AG10803 (cell line): ENCODE measurements at regions not wholly inside any gene's neighbourhood (a gene's known extent, or its start where the extent isn't known, plus 50 kb on each side); places are given as distances from the start of the nearest gene placed in this dataset.
A peak's percentile ranks its signal among the peaks of the same experiment; 100 is the strongest.
"Not testable (repeated sequence)": the region's sequence is repeated elsewhere in the genome, so short reads cannot be mapped to it uniquely, and the experiment has no call there.

Experiments
- DNase-seq: peaks from one replicate; pipeline ENCODE4 v3.0.0; 2010; ENCODE audit warnings: low read depth
- H3K4me3 ChIP-seq: 2 replicates; pipeline ENCODE4 v1.5.1; 2011; ENCODE audit warnings: mild to moderate bottlenecking, low read length, control low read depth
- TF ChIP-seq, protein P1 (sequence below): conservative IDR thresholded peaks from 2 replicates; pipeline ENCODE4 v1.5.1; 2011; ENCODE audit warnings: mild to moderate bottlenecking, low read length, control low read depth, inconsistent platforms

DNA sequence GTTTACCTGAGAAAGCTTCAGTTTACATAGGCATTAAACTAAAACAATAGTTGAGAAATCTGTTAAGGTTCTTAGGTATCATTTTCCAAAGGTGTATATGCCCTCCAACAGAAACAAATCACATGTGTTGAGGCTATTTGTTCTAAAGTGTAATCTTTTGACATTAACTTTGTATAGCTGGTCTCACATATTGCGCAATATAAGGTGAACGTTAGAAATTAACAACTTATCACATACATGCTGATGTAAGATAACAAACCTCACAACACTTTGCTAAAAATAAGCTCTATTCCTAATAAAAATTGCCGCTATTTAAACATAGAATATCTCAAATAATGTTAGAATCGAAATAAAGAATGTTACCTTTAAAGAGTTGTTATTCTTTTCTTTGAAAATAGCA, 340.6 kb downstream of the SRGAP2C start:
- DNase-seq: no peak
- H3K4me3 ChIP-seq: no peak overlapping the region
- TF ChIP-seq, protein P1, sequence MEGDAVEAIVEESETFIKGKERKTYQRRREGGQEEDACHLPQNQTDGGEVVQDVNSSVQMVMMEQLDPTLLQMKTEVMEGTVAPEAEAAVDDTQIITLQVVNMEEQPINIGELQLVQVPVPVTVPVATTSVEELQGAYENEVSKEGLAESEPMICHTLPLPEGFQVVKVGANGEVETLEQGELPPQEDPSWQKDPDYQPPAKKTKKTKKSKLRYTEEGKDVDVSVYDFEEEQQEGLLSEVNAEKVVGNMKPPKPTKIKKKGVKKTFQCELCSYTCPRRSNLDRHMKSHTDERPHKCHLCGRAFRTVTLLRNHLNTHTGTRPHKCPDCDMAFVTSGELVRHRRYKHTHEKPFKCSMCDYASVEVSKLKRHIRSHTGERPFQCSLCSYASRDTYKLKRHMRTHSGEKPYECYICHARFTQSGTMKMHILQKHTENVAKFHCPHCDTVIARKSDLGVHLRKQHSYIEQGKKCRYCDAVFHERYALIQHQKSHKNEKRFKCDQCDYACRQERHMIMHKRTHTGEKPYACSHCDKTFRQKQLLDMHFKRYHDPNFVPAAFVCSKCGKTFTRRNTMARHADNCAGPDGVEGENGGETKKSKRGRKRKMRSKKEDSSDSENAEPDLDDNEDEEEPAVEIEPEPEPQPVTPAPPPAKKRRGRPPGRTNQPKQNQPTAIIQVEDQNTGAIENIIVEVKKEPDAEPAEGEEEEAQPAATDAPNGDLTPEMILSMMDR: no peak

DNA sequence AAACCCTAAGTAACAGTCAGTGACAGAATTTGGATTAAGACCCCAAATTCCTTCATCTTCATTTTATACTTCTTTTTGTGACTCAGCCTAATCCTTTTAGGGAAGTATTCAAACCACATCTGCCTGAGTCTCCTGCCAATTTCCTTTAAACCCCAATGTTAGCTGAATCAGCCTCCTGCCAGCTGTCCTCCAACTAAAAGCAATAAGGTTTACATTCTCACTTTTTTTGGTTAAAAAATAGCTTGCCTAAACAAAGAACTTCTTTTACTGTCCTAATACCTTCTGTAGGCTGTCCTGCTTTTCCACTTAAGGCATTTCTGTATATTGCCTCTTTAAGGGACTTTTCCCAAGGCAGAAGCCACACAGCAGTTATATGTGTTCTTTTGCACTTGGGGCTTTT, 344.2 kb downstream of the SRGAP2C start:
- not testable (repeated sequence) for H3K4me3 ChIP-seq
- peak; percentile 18 for DNase-seq

- DNase-seq, H3K4me3 ChIP-seq: not testable (repeated sequence)
Measured at GRCh38 chr1:121530026-121530425, 345.3 kb downstream of the SRGAP2C start.

DNA sequence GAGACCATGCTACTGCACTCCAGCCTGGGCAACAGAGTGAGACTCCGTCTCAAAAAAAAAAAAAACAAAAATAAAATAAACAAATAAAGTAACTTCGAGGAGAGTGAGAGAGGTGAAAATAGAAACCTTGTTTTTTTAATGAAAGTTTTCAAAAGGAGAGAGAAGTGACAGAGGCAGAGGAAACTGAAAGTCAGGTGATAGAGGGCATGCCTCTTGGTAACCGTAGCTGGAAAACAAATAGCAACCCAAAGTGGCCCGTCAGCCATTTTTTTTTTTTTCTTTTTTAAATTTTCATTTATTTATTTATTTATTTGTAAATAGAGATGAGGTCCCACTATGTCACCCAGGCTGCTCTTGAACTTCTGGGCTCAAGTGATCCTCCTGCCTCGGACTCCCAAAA, 347.0 kb downstream of the SRGAP2C start:
- not testable (repeated sequence) for DNase-seq

GRCh38 chr1:121538148-121538547, 353.4 kb downstream of the SRGAP2C start:
- not testable (repeated sequence) for DNase-seq, H3K4me3 ChIP-seq

More for the DNA sequence above, 347.0 kb downstream of the SRGAP2C start:
- H3K4me3 ChIP-seq: not testable (repeated sequence)

DNA sequence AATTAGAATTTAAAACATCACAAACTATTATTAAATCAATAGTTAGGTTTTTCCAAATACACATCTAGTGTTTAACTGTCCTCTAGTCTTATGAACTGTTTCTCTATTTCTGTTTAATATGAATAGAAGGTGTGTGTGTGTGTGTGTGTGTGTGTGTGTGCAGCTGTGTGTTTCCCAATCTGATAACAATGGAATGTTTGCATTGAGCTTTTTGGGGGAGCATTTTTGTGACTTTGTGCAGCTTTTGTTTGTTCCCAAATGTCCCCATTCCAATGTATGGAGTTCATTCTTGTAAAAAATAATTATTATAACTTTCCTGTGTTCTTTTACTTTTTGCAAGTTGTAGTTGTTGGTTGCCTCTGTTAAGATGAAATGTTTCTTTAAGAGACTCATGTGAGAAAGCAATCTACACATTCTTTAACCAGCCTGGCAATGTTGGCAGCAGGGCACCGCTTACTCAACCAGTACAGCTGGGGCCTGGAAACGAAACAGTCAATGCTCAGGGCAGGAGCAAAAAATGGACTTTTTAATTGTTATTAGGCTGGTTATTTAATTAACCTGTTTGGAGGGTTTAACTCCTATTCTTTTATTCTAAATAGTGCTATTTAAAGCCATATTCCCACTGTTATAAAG, 354.3 kb downstream of the SRGAP2C start:
- H3K4me3 ChIP-seq: no peak overlapping the region
- TF ChIP-seq, protein P1: no peak
- DNase-seq: no peak

DNA sequence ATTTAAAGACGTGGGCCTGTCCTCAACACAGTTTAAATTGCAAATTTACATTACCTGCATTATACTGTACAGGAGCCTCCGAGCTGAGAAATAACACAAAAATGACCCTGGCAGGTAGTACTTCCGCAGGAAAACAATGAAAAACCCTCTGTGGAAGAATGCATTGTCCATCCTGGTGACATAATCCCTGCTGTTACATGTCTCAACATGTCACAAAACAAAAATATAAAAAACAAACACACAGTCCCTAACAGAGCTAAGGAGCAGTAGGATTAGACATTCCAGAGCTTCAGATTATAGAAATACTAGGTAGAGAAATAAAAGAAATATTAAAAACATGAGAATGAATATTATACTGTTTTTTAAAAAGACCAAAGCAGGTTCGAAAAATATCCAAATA, 359.2 kb downstream of the SRGAP2C start:
- DNase-seq, H3K4me3 ChIP-seq: not testable (repeated sequence)

DNA sequence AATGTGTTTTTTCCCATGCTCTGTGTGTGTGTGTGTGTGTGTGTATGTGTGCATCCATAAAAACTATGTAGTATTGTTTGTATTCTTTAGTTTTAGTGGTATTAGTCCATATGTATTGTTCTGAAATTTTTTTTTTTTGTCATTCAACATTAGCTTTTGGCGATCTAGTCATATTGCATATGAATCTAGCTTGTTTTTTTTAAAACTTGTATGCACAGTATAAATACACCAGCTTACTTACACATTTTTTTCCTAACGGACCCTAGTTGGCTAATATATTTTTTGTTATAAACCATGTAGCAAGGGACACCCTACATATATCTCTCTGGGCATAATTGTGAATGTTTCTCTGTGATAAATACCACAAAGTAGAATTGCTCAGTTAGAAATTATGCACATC, 359.7 kb downstream of the SRGAP2C start:
- DNase-seq: no peak
- H3K4me3 ChIP-seq: no peak overlapping the region
- TF ChIP-seq, protein P1: no peak

GRCh38 chr1:121545899-121546298, 361.1 kb downstream of the SRGAP2C start:
- not testable (repeated sequence) for DNase-seq, H3K4me3 ChIP-seq

DNA sequence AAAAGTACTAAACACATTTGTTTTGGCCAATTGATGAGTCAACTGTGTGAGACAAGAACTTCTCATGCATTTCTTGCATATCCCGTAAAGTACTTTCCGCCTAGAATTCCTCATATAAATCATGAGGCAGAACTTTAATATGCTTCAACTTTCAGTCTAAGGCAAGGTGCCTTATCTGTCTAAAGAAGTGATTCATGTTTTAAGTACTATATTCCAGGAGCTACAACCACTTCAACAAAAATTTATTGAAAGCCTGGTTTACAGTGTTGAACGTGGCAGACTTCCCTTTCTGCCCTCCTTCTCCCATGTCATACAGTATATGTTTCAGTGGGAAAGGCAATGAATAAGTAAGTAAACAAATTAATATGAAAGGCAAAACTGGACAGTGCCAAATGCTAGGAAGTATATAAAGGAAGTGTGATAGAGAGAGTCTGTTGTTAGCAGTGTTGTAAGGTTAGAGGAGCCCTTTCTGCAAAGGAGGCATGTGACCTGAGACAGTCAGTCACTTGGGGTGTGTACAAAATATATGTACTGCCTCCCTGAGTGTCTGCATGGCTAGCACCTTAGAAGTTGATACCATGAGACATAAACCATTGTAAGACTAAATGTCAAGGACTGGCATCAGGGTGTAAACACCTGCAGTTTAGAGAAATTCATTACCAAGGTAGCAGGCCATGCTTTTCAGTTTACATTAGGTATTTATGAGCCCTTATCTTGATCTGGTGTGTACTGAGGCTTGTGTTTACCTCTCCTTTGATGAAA, 362.2 kb downstream of the SRGAP2C start:
- no peak overlapping the region for H3K4me3 ChIP-seq
- TF ChIP-seq, protein P1: no peak
- peak; percentile 3 for DNase-seq

GRCh38 chr1:121547726-121548125, 363.0 kb downstream of the SRGAP2C start:
- not testable (repeated sequence) for H3K4me3 ChIP-seq, DNase-seq

DNA sequence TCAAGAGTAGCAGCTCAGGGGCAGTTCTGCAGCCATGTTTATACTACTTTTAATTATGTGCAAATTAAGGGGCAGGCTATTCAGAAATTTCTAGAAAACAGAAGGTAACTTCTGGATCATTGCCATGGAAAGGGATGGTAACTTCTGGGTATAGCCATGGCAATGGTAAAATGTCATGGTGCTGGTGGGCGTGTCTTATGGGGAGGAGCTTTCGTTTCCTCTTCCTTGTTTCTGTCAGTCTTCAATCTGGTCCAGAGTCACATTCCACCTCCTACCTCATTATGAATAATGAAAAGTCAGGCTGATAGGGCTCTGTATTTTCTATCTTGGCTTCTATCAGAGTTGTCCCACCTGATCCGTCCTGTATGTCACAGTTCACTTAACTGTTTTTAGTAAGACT, 366.0 kb downstream of the SRGAP2C start:
- not testable (repeated sequence) for H3K4me3 ChIP-seq, DNase-seq

GRCh38 chr1:121551491-121551890, 366.7 kb downstream of the SRGAP2C start:
- DNase-seq, H3K4me3 ChIP-seq: not testable (repeated sequence)

- not testable (repeated sequence) for DNase-seq, H3K4me3 ChIP-seq
Measured at GRCh38 chr1:121556560-121556959, 371.8 kb downstream of the SRGAP2C start.

GRCh38 chr1:121558034-121558433, 373.3 kb downstream of the SRGAP2C start:
- H3K4me3 ChIP-seq, DNase-seq: not testable (repeated sequence)
